NOMO-1 (cell line): ENCODE measurements at regions not wholly inside any gene's neighbourhood (a gene's known extent, or its start where the extent isn't known, plus 50 kb on each side); places are given as distances from the start of the nearest gene placed in this dataset.
"Not testable (repeated sequence)": the region's sequence is repeated elsewhere in the genome, so short reads cannot be mapped to it uniquely, and the experiment has no call there.

Experiments used
- DNase-seq, 2 experiments: peaks; one replicate each; lab custom pipeline; 2025; ENCODE audit not compliant: unreplicated experiment in 2 of 2; lab: John Stamatoyannopoulos, UW

DNA sequence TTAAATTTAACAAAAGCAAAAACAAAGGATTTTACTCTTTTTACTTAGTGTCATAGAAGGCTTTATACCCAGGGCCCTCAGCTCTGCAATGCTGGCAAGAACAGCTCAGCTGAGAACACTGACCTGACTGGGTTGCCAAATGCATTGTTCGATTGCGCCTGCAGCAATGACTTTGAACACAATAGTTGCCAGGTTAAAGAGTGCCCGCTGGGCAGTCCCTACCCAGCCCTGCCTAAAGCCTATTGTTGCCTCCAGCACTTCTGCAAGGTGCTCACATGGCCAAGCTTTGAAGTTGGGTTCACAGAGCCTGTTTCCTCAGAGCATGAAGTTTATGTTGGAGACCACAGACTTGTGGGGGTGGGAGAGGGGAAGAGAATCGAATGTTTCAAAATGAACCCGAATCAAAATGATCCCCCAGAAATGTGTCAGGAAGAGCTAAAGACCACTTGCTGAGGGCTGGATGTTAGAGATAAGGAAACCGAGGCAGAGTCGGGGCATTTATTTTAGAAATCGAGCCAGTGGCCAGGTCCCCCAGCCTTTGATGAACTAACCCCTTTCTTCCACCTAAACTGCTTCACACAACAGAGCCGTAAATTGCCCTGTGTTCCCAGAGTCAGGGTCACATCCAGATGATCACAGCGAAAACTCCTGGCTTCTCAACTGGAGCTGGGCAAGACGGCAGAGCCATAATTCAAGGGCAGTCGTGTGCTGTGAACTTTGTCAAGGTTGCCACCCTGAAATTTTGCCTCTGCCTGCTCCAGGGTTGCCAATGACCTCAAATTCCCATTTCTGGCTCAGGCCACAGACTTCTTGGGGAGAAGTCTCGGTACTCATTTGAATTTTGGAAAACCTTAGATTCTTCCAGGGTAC is 55.0 kb downstream of the FOXA2 start:
- no peak for DNase-seq

DNA sequence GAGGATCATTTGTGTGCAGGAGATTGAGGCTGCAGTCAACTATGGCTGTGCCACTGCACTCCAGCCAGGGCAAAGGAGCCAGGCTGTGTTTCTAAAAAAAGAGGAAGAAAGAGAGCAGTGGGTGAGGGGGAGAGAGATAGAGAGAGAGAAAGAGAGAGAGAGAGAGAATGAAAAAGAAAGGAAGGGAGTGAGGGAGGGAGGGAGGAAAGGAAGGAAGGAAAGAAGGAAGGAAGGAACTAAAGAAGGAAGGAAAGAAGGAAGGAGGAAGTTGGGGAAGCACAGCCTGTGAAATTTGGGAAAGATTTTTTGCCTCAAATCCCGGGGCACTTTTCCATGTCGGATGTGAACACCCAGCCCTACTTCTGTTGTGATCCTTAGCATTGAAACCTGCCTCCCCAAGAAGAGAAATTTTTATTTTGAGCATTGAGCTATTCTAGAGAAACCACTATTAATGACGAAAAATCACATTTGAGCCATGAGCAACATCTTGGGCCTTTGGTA is 57.8 kb downstream of the FOXA2 start:
- DNase-seq: peak in 1 of 2 experiments; percentile 6

DNA sequence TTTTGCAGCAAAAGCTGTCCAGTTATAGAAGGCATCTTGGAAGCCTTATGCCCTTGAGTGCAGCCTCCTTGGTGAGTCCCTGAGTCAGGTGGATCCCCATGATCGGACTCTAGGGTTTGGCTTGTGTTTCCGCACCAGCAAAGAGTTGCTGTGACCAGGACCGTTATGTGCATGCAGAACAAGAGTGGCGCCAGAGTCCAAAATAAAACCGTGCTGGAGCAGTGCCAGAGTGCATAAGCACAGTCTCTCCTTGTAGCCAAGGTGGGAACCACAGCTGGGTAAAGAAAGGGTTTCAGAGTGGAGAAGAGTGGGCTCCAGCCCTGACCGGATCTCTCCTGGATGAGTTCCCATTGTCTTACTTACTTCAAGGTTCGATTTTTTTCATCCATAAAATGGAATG is 58.6 kb downstream of the FOXA2 start:
- DNase-seq: no peak

DNA sequence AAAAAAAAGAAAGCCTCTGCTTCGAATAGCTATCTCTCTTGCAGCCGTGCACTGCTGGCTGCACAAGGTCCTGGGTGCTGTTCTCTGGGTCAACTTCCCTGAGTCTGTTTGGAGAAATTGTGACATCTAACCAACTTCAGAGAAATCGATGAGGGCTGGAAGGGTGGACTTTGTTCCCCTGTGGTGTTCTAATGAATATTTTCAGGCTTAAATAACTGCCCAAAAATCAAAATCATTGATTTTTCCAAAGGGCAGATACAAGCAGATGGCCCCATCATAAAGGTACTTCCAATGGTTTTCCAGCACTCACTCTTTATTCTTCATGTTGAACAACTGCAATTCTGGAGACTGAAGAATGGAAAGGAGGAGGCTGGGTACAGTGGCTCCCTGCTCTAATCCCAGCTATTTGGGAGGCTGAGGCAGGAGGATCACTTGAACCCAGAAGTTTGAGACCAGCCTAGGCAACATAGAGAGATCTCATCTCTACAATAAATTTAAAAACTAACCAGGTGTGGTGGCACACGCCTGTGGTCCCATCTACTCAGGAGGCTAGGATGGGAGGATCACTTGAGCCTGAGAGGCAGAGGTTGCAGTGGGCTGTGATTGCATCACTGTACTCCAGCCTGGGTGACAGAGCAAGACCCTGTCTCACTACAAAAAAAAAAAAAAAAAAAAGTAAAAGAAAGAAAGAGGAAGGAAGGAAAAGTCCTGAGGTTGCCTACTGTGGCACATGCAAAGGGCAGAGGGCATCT is 59.1 kb downstream of the FOXA2 start:
- DNase-seq: no peak

DNA sequence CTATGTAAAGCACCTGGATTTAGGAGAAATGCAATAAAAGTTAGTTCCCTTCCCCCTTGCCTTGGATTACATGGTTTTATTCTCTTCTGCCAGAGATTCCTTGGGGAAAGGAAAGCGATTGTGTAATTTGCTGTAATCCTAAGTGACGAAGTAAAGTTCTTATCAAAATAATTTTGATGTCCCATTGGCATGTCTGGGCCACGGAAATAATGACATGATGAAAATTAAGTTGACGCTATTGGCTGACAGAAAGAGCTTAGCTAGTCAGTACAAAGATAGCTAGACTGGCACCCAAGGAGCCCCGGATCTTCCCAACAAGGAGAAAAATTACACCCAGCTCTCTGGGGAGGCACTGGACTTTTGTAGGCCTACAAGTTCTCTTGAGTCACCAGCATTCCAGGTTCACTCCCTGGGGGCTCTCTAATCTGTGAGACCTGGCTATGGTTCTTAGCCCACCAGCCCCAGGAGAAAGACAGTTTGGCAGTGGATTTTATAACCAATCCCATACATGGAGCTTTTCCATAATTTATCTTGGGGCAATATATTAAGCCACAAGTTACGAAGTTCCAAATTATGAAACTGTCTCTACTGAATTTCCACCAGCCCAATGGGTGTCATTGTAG is 59.9 kb downstream of the FOXA2 start:
- no peak for DNase-seq

DNA sequence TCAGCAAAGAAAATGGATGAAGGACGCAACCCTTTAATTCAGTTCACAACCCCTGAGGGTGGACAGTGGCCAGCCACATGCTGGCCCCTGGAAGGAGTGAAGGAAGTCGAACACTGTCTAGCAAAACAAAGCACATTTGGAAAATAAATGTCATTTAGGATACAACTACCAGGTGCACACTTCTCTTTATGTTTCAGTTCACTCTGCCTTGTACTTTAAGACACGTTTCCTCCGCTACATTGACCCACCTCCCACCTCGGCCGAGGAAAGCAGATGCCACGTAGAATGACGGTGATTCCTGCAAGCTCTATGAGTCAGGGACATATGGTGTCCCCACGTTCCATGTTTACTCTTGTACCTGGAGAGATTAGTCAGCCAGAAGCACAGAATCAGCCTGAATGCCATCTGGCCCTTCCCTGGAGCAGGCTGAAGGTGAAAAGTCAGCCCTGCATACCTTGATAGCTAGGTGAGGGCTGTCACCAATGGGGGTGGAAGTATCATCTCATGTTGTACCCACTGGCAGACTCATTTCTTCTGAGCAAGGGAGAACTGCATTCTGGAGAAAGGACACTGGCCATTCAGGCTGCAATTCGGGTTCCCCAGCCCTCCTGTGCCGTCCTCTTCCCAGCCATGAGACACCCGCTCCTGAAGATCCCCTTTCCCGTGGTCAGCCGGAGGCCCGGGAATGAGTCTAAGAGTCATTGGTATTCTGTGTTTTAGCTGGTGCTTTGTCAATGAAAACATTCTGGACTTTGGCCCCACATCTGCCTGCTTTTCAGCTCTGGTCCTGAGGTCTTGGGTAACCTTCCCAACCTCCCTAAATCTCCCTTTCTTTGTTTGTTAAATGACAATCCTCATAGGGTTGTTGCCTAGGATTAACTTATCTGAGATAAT is 60.6 kb downstream of the FOXA2 start:
- DNase-seq: no peak

DNA sequence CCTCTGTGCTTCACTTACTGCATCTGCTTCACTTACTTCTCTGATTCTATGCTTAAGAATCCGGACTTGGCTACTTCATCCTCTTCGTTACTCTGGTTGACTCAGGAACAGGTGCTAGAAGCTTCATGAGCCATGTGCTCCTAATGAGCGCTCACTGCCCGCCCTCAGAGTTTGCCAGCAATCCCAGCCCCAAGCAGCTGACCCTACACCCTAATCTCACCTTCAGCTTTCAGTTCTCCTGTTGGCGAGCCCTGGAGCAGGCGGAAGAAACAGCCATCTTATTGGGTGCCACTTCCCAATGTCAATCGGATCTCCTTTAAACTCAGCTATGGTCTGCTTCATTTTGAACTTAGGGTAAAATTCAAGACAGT is 61.3 kb downstream of the FOXA2 start:
- DNase-seq: no peak

DNA sequence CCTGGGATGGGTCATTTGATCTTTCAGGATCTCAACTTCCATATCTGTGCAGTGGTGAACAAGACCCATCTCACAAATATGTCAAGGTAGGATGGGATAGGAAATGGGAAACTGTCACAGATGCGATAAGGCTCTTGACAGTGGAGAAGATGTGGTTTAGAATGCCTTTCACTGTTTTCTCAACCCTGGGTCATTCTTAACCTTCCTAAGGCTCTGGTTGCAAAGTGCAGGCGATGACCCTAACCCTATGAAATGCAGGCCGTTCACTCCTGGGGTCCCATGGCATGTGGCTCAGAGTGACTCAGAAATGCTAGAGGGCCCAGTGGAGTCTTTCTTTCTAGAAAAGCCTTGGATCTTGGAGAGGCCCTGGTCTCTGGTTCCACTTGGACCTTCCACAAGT is 61.7 kb downstream of the FOXA2 start:
- no peak for DNase-seq

DNA sequence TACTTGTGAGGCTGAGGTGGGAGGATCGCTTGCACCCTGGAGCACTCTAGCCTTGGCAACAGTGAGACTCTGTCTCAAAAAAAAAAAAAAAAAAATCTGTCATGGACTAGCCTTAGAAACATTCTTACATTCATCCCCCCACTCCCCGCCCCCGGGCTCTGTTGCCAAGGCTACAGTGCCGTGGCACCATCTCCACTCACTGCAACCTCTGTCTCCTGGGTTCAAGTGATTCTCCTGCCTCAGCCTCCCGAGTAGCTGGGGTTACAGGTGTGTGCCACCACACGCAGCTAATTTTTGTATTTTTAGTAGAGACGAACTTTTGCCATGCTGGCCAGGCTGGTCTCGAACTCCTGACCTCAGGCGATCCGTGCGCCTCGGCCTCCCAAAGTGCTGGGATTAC is 62.4 kb downstream of the FOXA2 start:
- not testable (repeated sequence) for DNase-seq

DNA sequence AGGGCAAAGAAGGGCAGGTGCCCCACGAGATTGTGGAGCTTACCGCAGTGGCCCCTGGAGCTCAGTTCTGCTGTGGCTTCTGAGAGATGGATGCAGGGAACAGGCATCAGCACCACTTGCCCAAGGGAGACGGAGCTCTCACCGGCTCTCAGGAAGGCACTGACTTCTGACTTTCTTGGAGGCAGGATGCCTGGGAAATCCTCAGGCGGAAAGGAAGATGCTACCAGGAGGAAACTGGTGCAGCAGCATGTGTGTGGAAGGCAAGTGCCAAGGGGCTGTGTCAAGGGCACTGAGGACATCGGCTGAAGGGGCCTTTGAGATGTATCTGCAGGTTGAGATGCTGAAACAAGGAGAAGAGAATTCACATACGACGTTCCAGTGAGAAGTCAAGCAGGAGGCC is 64.0 kb downstream of the FOXA2 start:
- DNase-seq: no peak

DNA sequence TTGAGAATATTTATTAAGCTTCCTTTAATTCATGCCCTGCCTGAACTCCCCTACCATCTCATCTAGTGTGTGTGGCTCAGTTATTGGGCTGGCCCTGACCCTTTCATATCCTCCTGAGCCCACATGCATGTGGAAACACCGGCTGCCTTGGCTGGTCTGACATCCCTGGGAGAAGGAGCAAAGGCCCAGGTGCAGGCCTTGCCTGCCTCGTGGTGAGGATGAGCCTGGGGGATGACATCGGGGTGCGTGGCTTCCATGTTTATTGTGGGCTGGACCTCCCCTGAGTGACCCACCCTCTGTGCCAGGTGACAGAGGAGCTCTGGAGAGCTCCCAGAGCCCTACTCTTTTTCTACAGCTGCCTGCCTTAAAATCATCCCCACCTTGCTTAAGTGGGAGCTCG is 69.1 kb downstream of the FOXA2 start:
- no peak for DNase-seq

DNA sequence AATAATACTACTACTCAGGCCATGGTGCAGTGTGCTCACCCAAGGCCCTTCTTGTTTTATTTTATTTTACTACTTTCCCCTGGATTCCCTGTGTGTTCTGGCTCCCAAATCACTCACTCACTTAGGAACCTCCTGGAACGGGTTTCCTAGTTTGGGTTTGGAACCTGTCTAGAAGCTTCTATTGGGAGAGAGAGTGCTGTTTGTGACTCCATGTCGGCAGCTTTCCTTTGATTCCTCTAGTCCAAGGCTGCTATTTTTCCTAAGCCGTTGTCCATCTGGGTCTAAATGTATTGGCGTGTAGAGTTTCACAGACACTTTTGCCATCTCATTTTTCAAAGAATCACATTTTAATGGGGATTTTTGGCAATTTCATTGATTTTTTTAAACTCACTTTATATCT is 70.8 kb downstream of the FOXA2 start:
- no peak for DNase-seq

DNA sequence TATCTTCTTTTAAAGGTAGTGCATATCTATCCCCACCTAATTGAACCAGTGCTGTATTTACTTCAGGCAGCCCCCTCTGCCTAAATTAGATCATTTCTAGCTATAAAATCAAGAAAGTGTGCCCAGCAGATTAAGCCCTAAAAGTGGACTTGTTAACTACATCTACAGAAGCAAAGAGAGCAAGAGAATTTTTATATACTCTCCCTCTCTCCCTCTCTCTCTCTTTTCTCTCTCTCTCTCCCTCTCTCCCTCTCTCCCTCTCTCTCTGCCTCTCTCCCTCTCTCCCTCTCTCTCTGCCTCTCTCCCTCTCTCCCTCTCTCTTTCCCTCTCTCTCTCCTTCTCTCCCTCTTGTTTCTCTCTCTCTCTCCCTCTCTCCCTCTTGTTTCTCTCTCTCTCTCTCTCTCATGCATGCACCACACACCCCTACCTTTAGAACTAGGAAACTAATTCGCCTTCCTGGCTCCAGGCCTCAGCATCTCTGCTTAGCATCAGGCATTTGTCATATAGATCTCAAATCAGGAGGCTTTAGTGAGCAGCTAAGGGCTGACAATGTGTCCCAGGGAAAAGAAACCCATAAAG is 71.4 kb downstream of the FOXA2 start:
- DNase-seq: no peak

DNA sequence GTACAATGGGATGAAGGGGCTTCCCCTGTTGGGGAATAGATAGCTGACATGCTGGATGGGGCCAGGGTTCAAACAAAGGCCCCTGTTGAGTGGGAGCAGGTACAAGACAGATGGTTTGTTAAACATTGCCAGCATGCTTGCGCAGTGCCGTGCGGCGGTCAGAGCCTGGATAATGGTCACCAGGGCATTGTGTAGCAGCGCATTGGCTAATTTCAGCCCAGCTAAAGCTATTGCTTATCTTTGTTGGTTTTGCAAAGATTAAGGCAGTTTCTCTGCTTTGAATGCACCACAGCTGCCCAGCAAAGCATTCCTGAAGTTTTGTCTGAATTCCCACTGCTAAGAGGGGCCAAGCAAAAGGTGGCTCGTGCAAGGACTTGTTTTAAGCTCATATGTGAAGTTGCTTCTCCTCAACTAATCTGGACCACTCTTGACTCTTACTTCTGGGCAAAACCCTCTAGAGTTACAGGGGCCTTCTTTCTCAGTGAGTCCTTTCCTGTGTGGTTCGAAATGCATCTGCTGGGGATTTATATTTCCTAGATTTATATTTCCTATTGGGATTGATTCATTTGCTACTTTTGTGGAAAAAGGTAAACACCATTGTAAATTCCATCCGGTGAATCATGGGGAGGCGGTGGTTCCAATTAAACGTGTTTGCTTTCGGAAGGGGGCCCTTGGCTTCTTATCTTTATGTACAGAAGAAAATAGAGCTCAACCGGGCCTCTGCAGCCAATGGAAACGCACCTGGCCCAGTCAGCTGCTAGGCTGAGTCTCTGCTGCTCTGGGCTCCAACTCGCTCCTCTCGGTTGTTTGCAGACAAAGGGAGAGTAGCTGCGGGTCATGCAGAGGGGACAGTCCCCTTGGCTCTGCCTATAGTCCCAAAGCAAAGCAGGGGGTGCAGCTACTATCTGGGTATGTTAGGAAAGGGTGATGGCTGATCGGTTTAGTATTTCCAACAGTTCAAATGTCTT is 72.1 kb downstream of the FOXA2 start:
- no peak for DNase-seq

DNA sequence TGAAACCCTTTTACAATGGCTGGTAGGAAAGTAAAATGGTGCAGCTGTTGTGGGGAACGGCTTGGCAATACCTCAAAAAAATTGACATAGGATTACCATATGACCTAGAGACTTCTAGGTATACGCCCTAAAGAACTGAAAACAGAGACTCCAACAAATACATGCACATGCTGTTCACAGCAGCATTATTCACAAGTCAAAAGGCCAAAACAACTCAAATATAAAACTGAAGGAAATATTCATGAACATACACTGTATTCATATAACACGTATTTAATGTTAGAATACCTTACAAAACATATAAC is 74.6 kb downstream of the FOXA2 start:
- DNase-seq: no peak

DNA sequence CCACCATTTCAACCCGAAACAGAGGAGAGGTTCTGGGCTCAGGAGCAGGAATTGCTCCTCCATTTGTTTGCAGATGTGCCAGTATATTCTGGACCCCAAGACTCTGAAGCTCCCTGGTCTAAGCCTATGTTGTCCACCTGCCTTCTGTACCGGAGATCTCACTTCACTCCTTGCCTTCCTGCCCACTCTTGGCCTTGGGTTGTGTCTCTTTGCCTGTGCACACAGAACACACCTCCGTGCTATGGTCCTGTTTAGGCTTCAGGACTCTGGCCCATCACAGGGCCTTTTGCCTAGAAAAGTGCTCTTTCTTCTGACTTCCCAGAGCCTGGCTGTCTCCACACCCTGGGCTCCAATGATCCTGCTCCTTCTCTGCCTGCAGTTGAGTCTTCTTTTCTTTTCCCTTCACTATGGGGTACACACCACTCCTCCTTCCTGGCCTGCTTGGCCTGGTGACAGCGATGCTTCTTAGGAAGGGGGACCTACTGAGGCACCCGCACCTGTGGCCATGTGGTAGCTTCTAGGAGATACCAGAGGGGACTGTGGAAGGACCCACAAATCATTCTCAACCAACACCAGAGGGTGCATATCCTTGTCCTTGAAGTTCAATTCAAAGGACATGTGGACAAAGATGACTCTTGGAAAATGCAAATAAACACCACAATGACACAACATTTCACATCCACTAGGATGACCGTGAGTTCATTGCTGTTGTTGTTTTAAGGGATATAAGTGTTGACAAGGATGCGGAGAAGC is 75.1 kb downstream of the FOXA2 start:
- no peak for DNase-seq

DNA sequence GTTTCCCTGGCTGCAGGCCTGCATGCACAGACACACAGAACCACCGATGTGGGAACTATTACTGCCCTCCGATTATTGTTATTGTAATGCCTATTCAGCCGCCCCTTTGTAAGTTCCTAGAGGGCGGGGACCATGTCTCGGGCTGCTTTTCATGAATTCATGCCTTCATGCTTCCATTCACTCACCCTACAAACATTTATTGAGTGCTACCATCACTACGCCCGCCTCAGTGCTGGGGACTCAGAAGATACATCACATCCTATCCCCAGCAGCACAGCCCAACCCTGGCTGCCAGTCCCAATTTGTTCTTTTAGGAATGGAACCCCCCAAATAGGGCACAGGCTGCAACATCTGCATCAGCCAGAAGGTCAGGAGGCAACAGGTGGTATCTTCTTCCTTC is 75.9 kb downstream of the FOXA2 start:
- no peak for DNase-seq

DNA sequence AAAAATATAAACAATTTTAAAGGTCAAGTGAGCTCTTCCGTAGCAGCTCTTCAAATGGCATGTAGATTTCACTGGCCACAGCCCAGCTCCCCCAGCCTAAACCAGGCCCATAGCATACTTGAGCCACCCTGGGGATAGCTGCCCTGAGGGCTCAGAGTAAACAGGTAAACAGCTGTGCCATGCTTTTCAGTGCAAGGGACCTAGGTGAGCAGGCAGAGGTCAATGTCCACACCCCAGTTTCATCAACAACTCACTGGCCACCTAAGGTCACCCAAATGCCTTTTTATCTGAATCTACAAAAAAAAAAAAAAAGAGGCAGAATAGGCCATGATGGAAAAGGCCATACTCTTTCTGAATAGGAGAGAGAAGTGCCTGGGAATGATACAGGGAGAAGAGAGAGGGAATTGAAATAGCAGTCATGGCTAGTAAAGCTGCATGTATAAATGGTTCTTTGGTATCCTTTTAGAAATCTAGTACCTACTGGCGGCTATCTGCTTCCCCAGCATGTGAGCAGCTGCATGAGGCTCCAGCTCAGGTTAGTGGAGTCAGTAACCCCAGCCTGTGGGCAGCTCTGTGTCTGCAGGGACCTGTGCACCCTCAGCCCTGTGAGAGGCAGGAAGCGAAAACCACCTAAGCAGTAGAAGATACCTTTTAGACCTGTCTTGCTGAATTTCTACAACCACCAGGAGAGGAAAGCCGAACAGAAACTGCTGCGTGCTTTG is 77.0 kb downstream of the FOXA2 start:
- no peak for DNase-seq
